Calu3 (cell line): ENCODE measurements at regions not wholly inside any gene's neighbourhood (a gene's known extent, or its start where the extent isn't known, plus 50 kb on each side); places are given as distances from the start of the nearest gene placed in this dataset.
A peak's percentile ranks its signal among the peaks of the same experiment; 100 is the strongest.

Source experiments
- BruUV-seq: library from RNA; stranded (reverse); fragments of 400-500 nt; replicated peaks from 2 replicates; lab custom pipeline; 2021; lab: Mats Ljungman, UMichigan
- CTCF ChIA-PET: fragments of 300-600 bp; sonication (Branson Sonifier 250); formaldehyde crosslinking; loops from one replicate; lab custom pipeline; 2022; ENCODE audit warnings: antibody characterized with exemption; lab: Charles Lee
- DNase-seq: peaks from one replicate; pipeline ENCODE4 v3.0.0; 2022
- H3K27ac Mint-ChIP-seq: one replicate; pipeline ENCODE4 v1.8.0; 2022; ENCODE audit warnings: mixed read lengths; ENCODE audit not compliant: unreplicated experiment
- H3K27me3 Mint-ChIP-seq: one replicate; pipeline ENCODE4 v1.8.0; 2022; ENCODE audit warnings: mixed read lengths; ENCODE audit not compliant: unreplicated experiment
- H3K36me3 Mint-ChIP-seq: one replicate; pipeline ENCODE4 v1.8.0; 2022; ENCODE audit warnings: mild to moderate bottlenecking, moderate library complexity, mixed read lengths; ENCODE audit not compliant: insufficient read depth, unreplicated experiment
- H3K4me1 Mint-ChIP-seq: one replicate; pipeline ENCODE4 v1.8.0; 2022; ENCODE audit warnings: mild to moderate bottlenecking, low read depth, mixed read lengths; ENCODE audit not compliant: unreplicated experiment
- H3K4me3 Mint-ChIP-seq: one replicate; pipeline ENCODE4 v1.8.0; 2022; ENCODE audit warnings: mild to moderate bottlenecking, low read depth, moderate library complexity, mixed read lengths; ENCODE audit not compliant: unreplicated experiment
- H3K9me3 Mint-ChIP-seq: one replicate; pipeline ENCODE4 v1.8.0; 2022; ENCODE audit warnings: low read depth, mixed read lengths; ENCODE audit not compliant: unreplicated experiment
- CTCF ChIP-seq: fragments of 200-600 bp; IDR thresholded peaks from one replicate; pipeline ENCODE4 v1.8.0; 2022; ENCODE audit warnings: antibody characterized with exemption; ENCODE audit not compliant: unreplicated experiment
- intact Hi-C: fragments of 100-400 bp; cut with micrococcal nuclease; formaldehyde crosslinking; loops from one replicate; pipeline ENCODE4 v1.10.0; 2022; ENCODE audit not compliant: unreplicated experiment

DNA sequence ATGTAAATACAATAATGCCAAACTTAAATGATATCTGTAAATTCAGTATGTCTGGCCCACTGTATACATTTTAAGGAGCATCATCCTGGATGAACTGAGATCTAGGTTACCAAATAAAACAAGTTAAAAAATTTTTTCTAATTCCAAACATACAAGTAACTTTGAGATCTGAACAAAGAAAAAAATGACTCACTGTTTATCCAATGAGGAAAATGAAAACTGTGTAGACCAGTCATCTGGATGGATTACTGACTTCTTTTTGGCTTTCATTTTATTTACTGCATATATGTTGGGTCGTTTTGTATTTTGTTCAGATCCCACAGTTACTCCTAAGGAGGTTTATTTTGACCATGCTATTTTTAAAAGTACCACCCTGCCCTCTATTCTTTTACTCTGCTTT is 189.8 kb downstream of the RBM43 start:
- CTCF ChIA-PET = no interaction called here
- no peak for DNase-seq
- H3K27me3 Mint-ChIP-seq = no peaks in the 10 kb centered on the region
- no peak overlapping the region for H3K4me3 Mint-ChIP-seq
- BruUV-seq = no TSS peak
- intact Hi-C loops = loop anchor here (10.0 kb wide), 1 partner anchor 163 kb away; no protein-coding TSS in a partner anchor
- peaks cover 5% of the 10 kb centered on the region for H3K9me3 Mint-ChIP-seq
- H3K27ac Mint-ChIP-seq = no peak overlapping the region
- no peaks in the 10 kb centered on the region for H3K36me3 Mint-ChIP-seq
- H3K4me1 Mint-ChIP-seq = no peaks in the 10 kb centered on the region
- TF ChIP-seq CTCF = no peak

- no TSS peak for BruUV-seq
- peak; percentile 29 for DNase-seq
- intact Hi-C loops = loop anchor here (10.0 kb wide), 1 partner anchor 163 kb away; no protein-coding TSS in a partner anchor
- peaks cover 4% of the 10 kb centered on the region for H3K9me3 Mint-ChIP-seq
- CTCF ChIA-PET = interaction anchor here (0.6 kb wide), 1 partner anchor 371 kb away, joined by 4 read pairs; no protein-coding TSS in a partner anchor
- H3K36me3 Mint-ChIP-seq = no peaks in the 10 kb centered on the region
- no peak overlapping the region for H3K4me3 Mint-ChIP-seq
- H3K27me3 Mint-ChIP-seq = no peaks in the 10 kb centered on the region
- peak; percentile 57 for TF ChIP-seq CTCF
- H3K4me1 Mint-ChIP-seq = no peaks in the 10 kb centered on the region
- no peak overlapping the region for H3K27ac Mint-ChIP-seq
Observed at GRCh38 chr2:151071382-151071781, 190.3 kb downstream of the RBM43 start.

DNA sequence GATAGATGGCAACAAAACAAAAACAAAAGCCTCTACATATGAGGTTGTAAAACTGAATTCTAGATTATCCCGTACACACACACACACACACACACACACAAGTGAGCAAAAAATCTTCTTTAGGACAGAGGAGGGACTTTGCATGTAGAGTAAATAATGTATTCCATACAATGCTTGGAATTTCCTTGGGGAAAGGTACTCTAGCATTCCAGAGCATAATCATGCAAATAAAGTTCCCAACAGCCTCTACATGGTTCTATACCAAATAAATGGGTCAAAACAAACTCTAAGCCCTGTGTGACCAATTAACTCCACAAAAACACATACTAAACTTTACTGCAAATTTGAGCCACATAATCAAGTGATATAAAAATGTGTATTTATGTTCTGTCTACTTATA is 191.4 kb downstream of the RBM43 start:
- H3K36me3 Mint-ChIP-seq = no peaks in the 10 kb centered on the region
- CTCF ChIA-PET = no interaction called here
- BruUV-seq = no TSS peak
- no peak for DNase-seq
- no peaks in the 10 kb centered on the region for H3K27me3 Mint-ChIP-seq
- TF ChIP-seq CTCF = no peak
- H3K4me1 Mint-ChIP-seq = no peaks in the 10 kb centered on the region
- H3K4me3 Mint-ChIP-seq = no peak overlapping the region
- H3K27ac Mint-ChIP-seq = no peak overlapping the region
- intact Hi-C loops = loop anchor here (10.0 kb wide), 1 partner anchor 165 kb away; no protein-coding TSS in a partner anchor
- H3K9me3 Mint-ChIP-seq = peaks cover 3% of the 10 kb centered on the region

GRCh38 chr2:151067658-151068369 is 193.8 kb downstream of the RBM43 start:
- DNase-seq = no peak
- no TSS peak for BruUV-seq

More at GRCh38 chr2:151067658-151068369, 193.8 kb downstream of the RBM43 start:
- no peaks in the 10 kb centered on the region for H3K4me1 Mint-ChIP-seq
- intact Hi-C loops = no loop called here
- H3K36me3 Mint-ChIP-seq = no peaks in the 10 kb centered on the region
- no peak overlapping the region for H3K4me3 Mint-ChIP-seq
- TF ChIP-seq CTCF = no peak
- no peak overlapping the region for H3K27ac Mint-ChIP-seq
- H3K9me3 Mint-ChIP-seq = no peaks in the 10 kb centered on the region
- CTCF ChIA-PET = no interaction called here
- no peaks in the 10 kb centered on the region for H3K27me3 Mint-ChIP-seq
